ENCODE measurements at regions not wholly inside any gene's neighbourhood (a gene's known extent, or its start where the extent isn't known, plus 50 kb on each side); places are given as distances from the start of the nearest gene placed in this dataset.
"Not testable (repeated sequence)": the region's sequence is repeated elsewhere in the genome, so short reads cannot be mapped to it uniquely, and the experiment has no call there.

- Histone ChIP-seq H3K27me3 (peaks cover 2% of the 10 kb centered on the region; the same call in 1 of the 2 replicates), H3K4me3 (no peak overlapping the region), H3K9me3 (no peaks in the 10 kb centered on the region; the same call in 1 of the 2 replicates), H3K36me3 (no peaks in the 10 kb centered on the region)
- DNase-seq = no peak
Observed at GRCh38 chr2:36137612-36138011, 218.0 kb upstream of the CRIM1 start.

GRCh38 chr2:36134281-36134680 lies 221.3 kb upstream of the CRIM1 start:
- no peak for DNase-seq
- no peaks in the 10 kb centered on the region; the same call in 1 of the 2 replicates for H3K9me3 ChIP-seq
- H3K36me3 ChIP-seq = no peaks in the 10 kb centered on the region
- H3K4me3 ChIP-seq = no peak overlapping the region
- 0 out of 2 replicates have a peak, but pooled peaks cover 2% of the 10 kb centered on the region for H3K27me3 ChIP-seq

GRCh38 chr2:36128359-36128758 lies 227.2 kb upstream of the CRIM1 start:
- Histone ChIP-seq H3K4me3 (no peak overlapping the region), H3K9me3 (no peaks in the 10 kb centered on the region), H3K27me3 (no peaks in the 10 kb centered on the region), H3K36me3 (no peaks in the 10 kb centered on the region)
- DNase-seq = no peak

GRCh38 chr2:36125702-36126101 lies 229.9 kb upstream of the CRIM1 start:
- no peak for DNase-seq
- Histone ChIP-seq H3K36me3 (no peaks in the 10 kb centered on the region), H3K9me3 (no peaks in the 10 kb centered on the region), H3K4me3 (no peak overlapping the region), H3K27me3 (no peaks in the 10 kb centered on the region)

- no peaks in the 10 kb centered on the region for H3K9me3 ChIP-seq
- no peak overlapping the region for H3K4me3 ChIP-seq
- DNase-seq = no peak
- no peaks in the 10 kb centered on the region for H3K36me3 ChIP-seq
- H3K27me3 ChIP-seq = no peaks in the 10 kb centered on the region
Observed at GRCh38 chr2:36123995-36124394, 231.6 kb upstream of the CRIM1 start.

GRCh38 chr2:36097022-36097421 lies 258.6 kb upstream of the CRIM1 start:
- Histone ChIP-seq H3K36me3 (no peaks in the 10 kb centered on the region), H3K27me3 (no peaks in the 10 kb centered on the region), H3K9me3 (no peaks in the 10 kb centered on the region), H3K4me3 (no peak overlapping the region)
- DNase-seq = no peak

GRCh38 chr2:36091844-36092741 lies 263.5 kb upstream of the CRIM1 start:
- H3K27me3 ChIP-seq, DNase-seq, H3K36me3 ChIP-seq, H3K4me3 ChIP-seq, H3K9me3 ChIP-seq: not testable (repeated sequence)

GRCh38 chr2:36088716-36089328 lies 266.8 kb upstream of the CRIM1 start:
- no peaks in the 10 kb centered on the region; the same call in 1 of the 2 replicates for H3K9me3 ChIP-seq
- DNase-seq = no peak

GRCh38 chr2:36087344-36087743 lies 268.2 kb upstream of the CRIM1 start:
- H3K9me3 ChIP-seq = no peaks in the 10 kb centered on the region; the same call in 1 of the 2 replicates
- H3K27me3 ChIP-seq = no peaks in the 10 kb centered on the region
- DNase-seq = no peak
- no peak overlapping the region for H3K4me3 ChIP-seq
- H3K36me3 ChIP-seq = no peaks in the 10 kb centered on the region

More at GRCh38 chr2:36088716-36089328, 266.8 kb upstream of the CRIM1 start:
- Histone ChIP-seq H3K4me3 (no peak overlapping the region), H3K36me3 (no peaks in the 10 kb centered on the region), H3K27me3 (no peaks in the 10 kb centered on the region)

- H3K27me3 ChIP-seq = no peaks in the 10 kb centered on the region; the same call in 1 of the 2 replicates
- H3K36me3 ChIP-seq = no peaks in the 10 kb centered on the region
- no peaks in the 10 kb centered on the region for H3K9me3 ChIP-seq
- H3K4me3 ChIP-seq = no peak overlapping the region
- DNase-seq = no peak
Observed at GRCh38 chr2:36079793-36080192, 275.8 kb upstream of the CRIM1 start.

GRCh38 chr2:36074008-36074407 lies 281.6 kb upstream of the CRIM1 start:
- H3K36me3 ChIP-seq = no peaks in the 10 kb centered on the region
- H3K4me3 ChIP-seq = no peak overlapping the region
- H3K9me3 ChIP-seq = no peaks in the 10 kb centered on the region
- no peak for DNase-seq
- H3K27me3 ChIP-seq = no peaks in the 10 kb centered on the region; the same call in 1 of the 2 replicates

- H3K27me3 ChIP-seq = no peaks in the 10 kb centered on the region; the same call in 1 of the 2 replicates
- DNase-seq = no peak
- H3K9me3 ChIP-seq = no peaks in the 10 kb centered on the region
- H3K36me3 ChIP-seq = no peaks in the 10 kb centered on the region
- no peak overlapping the region for H3K4me3 ChIP-seq
Observed at GRCh38 chr2:36071698-36072097, 283.9 kb upstream of the CRIM1 start.

GRCh38 chr2:36069074-36069473 lies 286.5 kb upstream of the CRIM1 start:
- DNase-seq = no peak
- H3K9me3 ChIP-seq = no peaks in the 10 kb centered on the region
- H3K36me3 ChIP-seq = no peaks in the 10 kb centered on the region
- H3K27me3 ChIP-seq = no peaks in the 10 kb centered on the region
- H3K4me3 ChIP-seq = no peak overlapping the region

- H3K4me3 ChIP-seq = no peak overlapping the region
- no peaks in the 10 kb centered on the region for H3K27me3 ChIP-seq
- H3K9me3 ChIP-seq = no peaks in the 10 kb centered on the region
- DNase-seq = no peak
- H3K36me3 ChIP-seq = no peaks in the 10 kb centered on the region
Observed at GRCh38 chr2:36068086-36068485, 287.5 kb upstream of the CRIM1 start.

- no peaks in the 10 kb centered on the region; the same call in 1 of the 2 replicates for H3K9me3 ChIP-seq
- H3K27me3 ChIP-seq = no peaks in the 10 kb centered on the region; the same call in 1 of the 2 replicates
- no peak for DNase-seq
- no peak overlapping the region for H3K4me3 ChIP-seq
- no peaks in the 10 kb centered on the region for H3K36me3 ChIP-seq
Observed at GRCh38 chr2:36060133-36060532, 295.4 kb upstream of the CRIM1 start.

GRCh38 chr2:36059691-36060090 lies 295.9 kb upstream of the CRIM1 start:
- Histone ChIP-seq H3K36me3 (no peaks in the 10 kb centered on the region), H3K9me3 (no peaks in the 10 kb centered on the region; the same call in 1 of the 2 replicates), H3K27me3 (no peaks in the 10 kb centered on the region; the same call in 1 of the 2 replicates), H3K4me3 (no peak overlapping the region)
- no peak for DNase-seq

- no peaks in the 10 kb centered on the region; the same call in 1 of the 2 replicates for H3K9me3 ChIP-seq
- H3K27me3 ChIP-seq = no peaks in the 10 kb centered on the region; the same call in 1 of the 2 replicates
- H3K4me3 ChIP-seq = no peak overlapping the region
- no peak for DNase-seq
- H3K36me3 ChIP-seq = no peaks in the 10 kb centered on the region
Observed at GRCh38 chr2:36058953-36059352, 296.6 kb upstream of the CRIM1 start.

Data from MG63 (cell line).